Ectodermal cell (in vitro differentiated cells): ENCODE measurements at regions not wholly inside any gene's neighbourhood (a gene's known extent, or its start where the extent isn't known, plus 50 kb on each side); places are given as distances from the start of the nearest gene placed in this dataset.

Experiments used
- H3K27ac ChIP-seq: 2 replicates; pipeline ENCODE4 v1.7.0; 2013; ENCODE audit warnings: mild to moderate bottlenecking, low read depth, low read length; ENCODE audit not compliant: insufficient read depth, poor library complexity, severe bottlenecking
- H3K27me3 ChIP-seq: 2 replicates; pipeline ENCODE4 v1.7.0; 2013; ENCODE audit warnings: mild to moderate bottlenecking, low read length; ENCODE audit not compliant: insufficient read depth, control insufficient read depth, poor library complexity, severe bottlenecking
- H3K36me3 ChIP-seq: one replicate; pipeline ENCODE4 v1.7.0; 2013; ENCODE audit warnings: low read length; ENCODE audit not compliant: control insufficient read depth, insufficient read depth
- H3K4me1 ChIP-seq: one replicate; pipeline ENCODE4 v1.7.0; 2013; ENCODE audit warnings: low read length; ENCODE audit not compliant: control insufficient read depth, insufficient read depth
- H3K4me3 ChIP-seq: 2 replicates; pipeline ENCODE4 v1.7.0; 2013; ENCODE audit warnings: low read depth, low read length, control low read depth; ENCODE audit not compliant: insufficient read depth
- H3K9me3 ChIP-seq: 2 replicates; pipeline ENCODE4 v1.7.0; 2013; ENCODE audit warnings: mild to moderate bottlenecking, low read length, moderate library complexity; ENCODE audit not compliant: control insufficient read depth
- WGBS, 2 experiments: methylation state at CpG; one replicate each; pipeline ENCODE4 v1.1.7; 2013; ENCODE audit warnings: missing lambda C conversion rate in 2 of 2; 5-methylcytosine and 5-hydroxymethylcytosine counted together

DNA sequence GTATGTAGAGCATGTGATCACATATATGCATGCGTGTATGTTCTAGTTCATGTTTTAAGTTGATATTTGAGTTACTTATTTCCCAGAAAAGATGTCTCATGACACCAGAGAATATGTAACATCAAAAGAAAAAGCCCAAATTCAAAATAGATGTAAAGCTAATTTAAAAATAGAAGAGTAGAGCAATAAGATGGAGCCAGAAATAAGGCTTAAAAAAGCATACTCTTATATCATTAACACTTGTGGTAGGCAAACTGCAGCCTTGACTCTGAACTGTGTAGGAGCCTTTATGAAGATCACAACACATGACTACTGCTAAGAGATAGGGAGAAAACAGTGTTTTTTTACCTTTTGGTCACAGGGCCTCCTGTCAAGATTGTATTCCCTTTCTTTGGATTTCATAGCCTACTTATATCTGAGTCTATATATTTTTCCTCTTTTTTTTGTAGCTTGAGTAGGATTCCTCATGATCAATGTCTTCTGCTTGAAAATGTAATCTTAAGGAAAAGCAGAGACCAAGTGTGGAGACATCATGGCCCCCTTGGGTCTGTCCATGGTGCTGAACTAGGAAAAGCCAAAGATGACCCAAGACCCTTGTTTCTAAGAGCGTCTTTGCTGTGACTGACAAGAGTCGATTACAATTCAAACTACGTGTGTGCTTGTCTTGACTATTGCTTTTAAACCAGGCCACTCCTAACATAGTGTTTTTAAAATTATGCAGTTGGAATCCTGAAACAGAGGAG, 390.4 kb downstream of the SHISA9 start:
- Histone ChIP-seq H3K36me3 (no peaks in the 10 kb centered on the region), H3K4me3 (no peak overlapping the region), H3K9me3 (no peaks in the 10 kb centered on the region), H3K4me1 (no peaks in the 10 kb centered on the region), H3K27me3 (no peaks in the 10 kb centered on the region), H3K27ac (no peak overlapping the region)
- 85 to 90% methylated on average over 4 of the region's 4 CpGs for WGBS, 2 experiments

DNA sequence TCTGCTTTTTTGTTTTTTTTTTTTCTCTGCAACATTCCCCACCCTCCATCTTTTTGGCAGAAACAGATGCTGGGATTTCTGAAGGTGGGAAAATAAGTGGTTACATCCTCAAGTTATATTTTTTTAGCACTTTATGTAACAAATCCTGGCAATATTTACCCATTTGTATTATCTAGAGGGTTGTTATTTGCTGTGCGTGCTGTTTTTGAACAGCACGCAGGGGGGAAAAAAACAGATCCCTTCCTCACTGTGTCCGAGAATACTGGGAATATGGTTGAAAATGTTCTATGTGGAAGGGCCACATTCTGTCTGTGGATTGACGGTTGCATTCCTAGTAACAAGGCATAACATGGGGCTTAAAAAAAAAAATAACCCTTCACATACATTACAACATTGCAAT, 394.8 kb downstream of the SHISA9 start:
- H3K4me1 ChIP-seq: no peaks in the 10 kb centered on the region
- no peak overlapping the region for H3K4me3 ChIP-seq
- 90 to 99% methylated on average over 4 of the region's 4 CpGs for WGBS, 2 experiments
- no peaks in the 10 kb centered on the region for H3K27me3 ChIP-seq
- H3K27ac ChIP-seq: no peak overlapping the region
- no peaks in the 10 kb centered on the region for H3K9me3 ChIP-seq
- no peaks in the 10 kb centered on the region for H3K36me3 ChIP-seq

GRCh38 chr16:13298666-13299065, 397.3 kb downstream of the SHISA9 start:
- Histone ChIP-seq H3K9me3 (no peaks in the 10 kb centered on the region), H3K27ac (no peak overlapping the region), H3K4me3 (no peak overlapping the region), H3K27me3 (no peaks in the 10 kb centered on the region), H3K4me1 (no peaks in the 10 kb centered on the region), H3K36me3 (no peaks in the 10 kb centered on the region)
- 70 to 72% methylated on average over 5 of the region's 5 CpGs for WGBS, 2 experiments

GRCh38 chr16:13300066-13300840, 398.9 kb downstream of the SHISA9 start:
- Histone ChIP-seq H3K36me3 (no peaks in the 10 kb centered on the region), H3K27me3 (no peaks in the 10 kb centered on the region), H3K27ac (no peak overlapping the region), H3K4me1 (no peaks in the 10 kb centered on the region), H3K4me3 (no peak overlapping the region), H3K9me3 (no peaks in the 10 kb centered on the region)
- WGBS, 2 experiments: 82 to 85% methylated on average over 9 of the region's 9 CpGs

GRCh38 chr16:13305019-13305755, 403.8 kb downstream of the SHISA9 start:
- no peaks in the 10 kb centered on the region for H3K4me1 ChIP-seq
- WGBS, 2 experiments: 86 to 88% methylated on average over 5 to 8 of the region's 8 CpGs
- H3K9me3 ChIP-seq: no peaks in the 10 kb centered on the region
- no peak overlapping the region for H3K4me3 ChIP-seq
- no peaks in the 10 kb centered on the region for H3K36me3 ChIP-seq
- no peaks in the 10 kb centered on the region for H3K27me3 ChIP-seq
- no peak overlapping the region for H3K27ac ChIP-seq

DNA sequence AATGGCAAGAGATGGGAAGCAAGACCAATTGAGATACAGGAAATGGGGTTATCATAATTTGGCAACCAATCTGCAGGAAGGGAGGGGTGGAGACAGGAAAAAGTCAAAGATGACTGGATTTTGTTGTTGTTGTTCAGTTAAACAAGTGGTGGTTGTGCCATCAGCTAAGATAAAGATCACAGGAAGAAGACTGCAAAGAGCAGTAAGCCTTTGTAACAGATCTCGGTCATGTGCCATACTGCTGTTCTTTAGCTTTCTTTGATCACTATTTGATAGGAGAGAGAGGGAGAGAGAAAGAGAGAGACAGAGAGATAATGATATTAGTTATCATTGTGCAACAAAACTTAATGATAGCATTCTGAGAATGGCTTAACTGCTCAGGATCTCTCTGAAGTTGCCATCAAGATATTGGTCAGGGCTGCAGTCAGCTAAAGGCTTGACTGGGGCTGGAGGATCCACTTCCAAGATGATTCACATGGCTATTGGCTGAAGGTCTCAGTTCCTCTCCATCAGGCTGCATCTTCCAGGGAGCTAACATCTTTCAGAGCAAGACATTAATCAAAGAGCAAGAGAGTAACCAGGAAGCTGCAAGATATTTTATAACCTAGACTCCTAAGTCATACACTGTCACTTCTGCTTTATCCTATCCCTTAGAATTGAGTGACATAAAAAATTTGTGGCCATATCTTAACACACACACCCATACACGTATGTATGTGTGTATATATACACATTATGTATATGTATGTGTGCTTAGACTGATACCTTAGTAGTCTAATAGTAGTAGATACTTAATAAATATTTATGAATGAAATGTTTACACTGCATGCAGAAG, 405.0 kb downstream of the SHISA9 start:
- H3K27ac ChIP-seq: no peak overlapping the region
- H3K9me3 ChIP-seq: no peaks in the 10 kb centered on the region
- no peaks in the 10 kb centered on the region for H3K4me1 ChIP-seq
- H3K27me3 ChIP-seq: no peaks in the 10 kb centered on the region
- no peaks in the 10 kb centered on the region for H3K36me3 ChIP-seq
- WGBS, 2 experiments: 98 to 100% methylated on average over 1 of the region's 2 CpGs
- H3K4me3 ChIP-seq: no peak overlapping the region

DNA sequence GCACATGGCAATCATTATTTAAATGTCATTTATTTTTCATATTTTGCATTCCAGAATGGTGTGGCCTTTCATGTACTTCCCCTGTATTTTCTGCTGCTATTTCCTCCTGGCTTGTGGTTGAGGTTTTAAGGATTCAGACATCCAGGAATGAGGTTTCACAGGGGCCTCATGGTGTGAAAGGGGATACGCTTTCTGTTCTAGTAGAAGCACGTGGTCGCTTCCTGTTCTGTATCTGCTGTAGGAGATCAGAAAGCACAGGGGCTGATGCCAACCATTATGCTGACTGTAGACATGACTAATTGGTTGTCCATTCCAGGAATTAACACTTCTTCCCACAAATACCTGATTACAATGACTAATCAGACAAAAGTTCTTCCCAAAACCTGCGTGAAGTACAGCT, 405.9 kb downstream of the SHISA9 start:
- Histone ChIP-seq H3K4me3 (no peak overlapping the region), H3K9me3 (no peaks in the 10 kb centered on the region), H3K36me3 (no peaks in the 10 kb centered on the region), H3K27me3 (no peaks in the 10 kb centered on the region), H3K27ac (no peak overlapping the region), H3K4me1 (no peaks in the 10 kb centered on the region)
- WGBS, 2 experiments: 81 to 82% methylated on average over 3 of the region's 4 CpGs

GRCh38 chr16:13307851-13308250, 406.5 kb downstream of the SHISA9 start:
- H3K36me3 ChIP-seq: no peaks in the 10 kb centered on the region
- H3K27ac ChIP-seq: no peak overlapping the region
- WGBS, 2 experiments: 94% methylated on average over 5 of the region's 5 CpGs
- H3K4me3 ChIP-seq: no peak overlapping the region
- no peaks in the 10 kb centered on the region for H3K4me1 ChIP-seq
- H3K27me3 ChIP-seq: no peaks in the 10 kb centered on the region
- no peaks in the 10 kb centered on the region for H3K9me3 ChIP-seq

- H3K27ac ChIP-seq: no peak overlapping the region
- H3K4me3 ChIP-seq: no peak overlapping the region
- H3K27me3 ChIP-seq: no peaks in the 10 kb centered on the region
- no peaks in the 10 kb centered on the region for H3K36me3 ChIP-seq
- H3K4me1 ChIP-seq: no peaks in the 10 kb centered on the region
- no peaks in the 10 kb centered on the region for H3K9me3 ChIP-seq
- WGBS, 2 experiments: 92 to 94% methylated on average over 1 of the region's 1 CpG
Measured at GRCh38 chr16:13312063-13312462, 410.7 kb downstream of the SHISA9 start.
